ENCODE measurements at regions not wholly inside any gene's neighbourhood (a gene's known extent, or its start where the extent isn't known, plus 50 kb on each side); places are given as distances from the start of the nearest gene placed in this dataset.

- intact Hi-C loops (cut with DNase I; ENCODE audit: low total_unique reads): no loop called here
- DNase-seq: no peak
- Histone ChIP-seq H3K27me3 (no peaks in the 10 kb centered on the region), H3K9me3 (no peaks in the 10 kb centered on the region), H3K4me3 (no peak overlapping the region), H3K36me3 (no peaks in the 10 kb centered on the region), H3K27ac (peak overlapping the region; percentile 38 to 55), H3K4me1 (peaks cover 0 to 73% (median 22%) of the 10 kb centered on the region in 4 donors)
- TF ChIP-seq CTCF (IDR thresholded peaks at IDR 0.05): no peak
These were observed 150.9 kb upstream of the IL12A start for GRCh38 chr3:159837725-159838124.

- H3K36me3 ChIP-seq: no peaks in the 10 kb centered on the region
- intact Hi-C loops (cut with DNase I; ENCODE audit: low total_unique reads): no loop called here
- no peak overlapping the region for H3K27ac ChIP-seq
- no peak for TF ChIP-seq CTCF (IDR thresholded peaks at IDR 0.05)
- no peak for DNase-seq
- H3K4me1 ChIP-seq: peaks cover 0 to 83% (median 23%) of the 10 kb centered on the region in 4 donors
- no peaks in the 10 kb centered on the region for H3K27me3 ChIP-seq
- no peaks in the 10 kb centered on the region for H3K9me3 ChIP-seq
- H3K4me3 ChIP-seq: no peak overlapping the region
These were observed 149.7 kb upstream of the IL12A start for GRCh38 chr3:159838938-159839337.

- H3K27ac ChIP-seq: peak within 1 kb of the TSS in 1 of 2 donors; percentile 22
- no peak within 1 kb of the TSS for H3K4me3 ChIP-seq
- DNase-seq: no peak
- intact Hi-C loops (cut with DNase I; ENCODE audit: low total_unique reads): no loop called here
- no peaks in the 10 kb centered on the region for H3K9me3 ChIP-seq
- no peak for TF ChIP-seq CTCF (IDR thresholded peaks at IDR 0.05)
- no peaks in the 10 kb centered on the region for H3K36me3 ChIP-seq
- H3K4me1 ChIP-seq: peaks cover 0 to 91% (median 30%) of the 10 kb centered on the region in 4 donors
- no peaks in the 10 kb centered on the region for H3K27me3 ChIP-seq
These were observed 148.9 kb upstream of the IL12A start, which contains the start of gene SCHIP1 for GRCh38 chr3:159839561-159840379. Gene SCHIP1 (plus strand): TSS chr3:159839861.

- peak overlapping the region; percentile 22 to 28 for H3K27ac ChIP-seq
These were observed 147.8 kb upstream of the IL12A start for GRCh38 chr3:159840703-159841299.

GRCh38 chr3:159841766-159842165, 146.9 kb upstream of the IL12A start:
- Histone ChIP-seq H3K9me3 (no peaks in the 10 kb centered on the region), H3K4me3 (no peak overlapping the region), H3K27ac (peak overlapping the region in 1 of 2 donors; percentile 22), H3K27me3 (no peaks in the 10 kb centered on the region), H3K4me1 (peaks cover 0 to 96% (median 39%) of the 10 kb centered on the region in 4 donors), H3K36me3 (no peaks in the 10 kb centered on the region)
- no peak for TF ChIP-seq CTCF (IDR thresholded peaks at IDR 0.05)
- no peak for DNase-seq
- intact Hi-C loops (cut with DNase I; ENCODE audit: low total_unique reads): no loop called here

More at GRCh38 chr3:159840703-159841299, 147.8 kb upstream of the IL12A start:
- intact Hi-C loops (cut with DNase I; ENCODE audit: low total_unique reads): no loop called here
- no peak for TF ChIP-seq CTCF (IDR thresholded peaks at IDR 0.05)
- no peak overlapping the region for H3K4me3 ChIP-seq
- peaks cover 0 to 96% (median 36%) of the 10 kb centered on the region in 4 donors for H3K4me1 ChIP-seq
- no peaks in the 10 kb centered on the region for H3K36me3 ChIP-seq
- no peaks in the 10 kb centered on the region for H3K9me3 ChIP-seq
- no peak for DNase-seq
- H3K27me3 ChIP-seq: no peaks in the 10 kb centered on the region
